Loucy (cell line): ENCODE measurements at regions not wholly inside any gene's neighbourhood (a gene's known extent, or its start where the extent isn't known, plus 50 kb on each side); places are given as distances from the start of the nearest gene placed in this dataset.

Experiments used
- CTCF ChIP-seq: fragments of 200-600 bp; sonication (generic); conservative IDR thresholded peaks from 2 replicates; pipeline ENCODE4 v1.5.1; 2014; ENCODE audit warnings: mild to moderate bottlenecking, antibody characterized with exemption, low read length
- EZH2phosphoT487 ChIP-seq: fragments of 200-600 bp; IDR thresholded peaks from 2 replicates; pipeline ENCODE4 v1.6.1; 2018; ENCODE audit warnings: antibody characterized with exemption, mild to moderate bottlenecking, moderate library complexity, borderline replicate concordance

DNA sequence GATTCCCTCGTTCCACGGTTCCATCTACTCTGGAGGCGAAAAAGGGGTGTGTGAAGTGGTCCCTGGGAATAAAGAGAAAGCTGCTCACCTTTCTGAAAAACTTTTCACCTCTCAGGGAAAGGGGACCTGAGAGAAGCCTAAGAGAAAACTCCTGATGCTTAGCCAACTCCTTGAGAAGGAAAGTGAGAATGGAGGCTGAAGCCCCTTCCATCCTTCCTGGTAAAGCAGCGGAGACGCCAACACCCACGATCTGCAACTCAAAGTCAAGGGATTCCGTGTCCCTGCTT is 110.0 kb downstream of the ARF6 start:
- TF ChIP-seq CTCF (no peak), EZH2phosphoT487 (no peak)
